ENCODE measurements at regions not wholly inside any gene's neighbourhood (a gene's known extent, or its start where the extent isn't known, plus 50 kb on each side); places are given as distances from the start of the nearest gene placed in this dataset.
A peak's percentile ranks its signal among the peaks of the same experiment; 100 is the strongest.

GRCh38 chr3:194750491-194750828 is 64.8 kb downstream of the FAM43A start:
- intact Hi-C loops (cut with DNase I), result no loop called here
- FAIRE-seq, result no peak
- no peak for DNase-seq
- TF ChIP-seq, protein P1, sequence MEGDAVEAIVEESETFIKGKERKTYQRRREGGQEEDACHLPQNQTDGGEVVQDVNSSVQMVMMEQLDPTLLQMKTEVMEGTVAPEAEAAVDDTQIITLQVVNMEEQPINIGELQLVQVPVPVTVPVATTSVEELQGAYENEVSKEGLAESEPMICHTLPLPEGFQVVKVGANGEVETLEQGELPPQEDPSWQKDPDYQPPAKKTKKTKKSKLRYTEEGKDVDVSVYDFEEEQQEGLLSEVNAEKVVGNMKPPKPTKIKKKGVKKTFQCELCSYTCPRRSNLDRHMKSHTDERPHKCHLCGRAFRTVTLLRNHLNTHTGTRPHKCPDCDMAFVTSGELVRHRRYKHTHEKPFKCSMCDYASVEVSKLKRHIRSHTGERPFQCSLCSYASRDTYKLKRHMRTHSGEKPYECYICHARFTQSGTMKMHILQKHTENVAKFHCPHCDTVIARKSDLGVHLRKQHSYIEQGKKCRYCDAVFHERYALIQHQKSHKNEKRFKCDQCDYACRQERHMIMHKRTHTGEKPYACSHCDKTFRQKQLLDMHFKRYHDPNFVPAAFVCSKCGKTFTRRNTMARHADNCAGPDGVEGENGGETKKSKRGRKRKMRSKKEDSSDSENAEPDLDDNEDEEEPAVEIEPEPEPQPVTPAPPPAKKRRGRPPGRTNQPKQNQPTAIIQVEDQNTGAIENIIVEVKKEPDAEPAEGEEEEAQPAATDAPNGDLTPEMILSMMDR (IDR thresholded peaks at IDR 0.05), result no peak
- no peak for ATAC-seq
- Histone ChIP-seq H3K9me3 (no peaks in the 10 kb centered on the region), H3K4me1 (no peaks in the 10 kb centered on the region), H3K27me3 (no peaks in the 10 kb centered on the region), H3K27ac (no peak overlapping the region), H3K36me3 (no peaks in the 10 kb centered on the region), H3K4me3 (no peak overlapping the region)
- WGBS, 2 donors, result 81 to 98% methylated on average over 5 of the region's 5 CpGs

DNA sequence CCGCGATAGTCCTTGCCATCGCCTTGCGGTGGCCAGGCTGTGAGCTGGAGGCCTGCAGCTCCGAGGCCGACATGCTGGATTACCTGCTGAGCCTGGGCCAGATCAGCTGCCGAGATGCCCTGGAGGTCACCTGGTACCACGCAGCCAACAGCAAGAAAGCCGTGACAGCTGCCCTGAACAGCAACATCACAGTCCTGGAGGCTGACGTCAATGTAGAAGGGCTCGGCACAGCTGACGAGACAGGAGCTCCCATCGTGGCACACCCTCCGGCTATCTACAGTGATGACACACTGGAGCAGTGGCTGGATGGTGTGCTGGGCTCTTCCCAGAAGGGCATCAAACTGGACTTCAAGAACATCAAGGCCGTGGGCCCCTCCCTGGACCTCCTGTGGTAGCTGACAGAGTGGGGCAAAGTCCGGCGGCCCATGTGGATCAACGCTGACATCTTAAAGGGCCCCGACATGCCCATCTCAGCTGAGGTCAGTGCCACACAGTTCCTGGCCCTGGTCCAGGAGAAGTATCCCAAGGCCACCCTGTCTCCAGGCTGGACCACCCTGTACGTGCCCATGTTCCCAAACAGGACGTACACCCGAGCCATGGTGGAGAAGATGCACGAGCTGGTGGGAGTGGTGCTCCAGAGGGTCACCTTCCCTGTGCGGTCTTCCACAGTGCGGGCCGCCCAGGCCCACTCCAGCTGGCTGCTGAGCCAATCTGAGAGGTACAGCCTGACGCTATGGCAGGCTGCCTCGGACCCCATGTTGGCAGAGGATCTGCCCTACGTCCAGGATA is 70.2 kb downstream of the FAM43A start:
- no peak for DNase-seq
- no peak for FAIRE-seq
- TF ChIP-seq, protein P1 (IDR thresholded peaks at IDR 0.05), result no peak
- Histone ChIP-seq H3K27ac (no peak overlapping the region), H3K36me3 (no peaks in the 10 kb centered on the region), H3K4me1 (no peaks in the 10 kb centered on the region), H3K4me3 (no peak overlapping the region), H3K27me3 (no peaks in the 10 kb centered on the region), H3K9me3 (no peaks in the 10 kb centered on the region)
- intact Hi-C loops (cut with DNase I), result no loop called here
- ATAC-seq, result no peak
- 76 to 92% methylated on average over 29 of the region's 29 CpGs for WGBS, 2 donors

GRCh38 chr3:194756460-194756779 is 70.7 kb downstream of the FAM43A start:
- Histone ChIP-seq H3K9me3 (no peaks in the 10 kb centered on the region), H3K4me1 (no peaks in the 10 kb centered on the region), H3K27ac (no peak overlapping the region), H3K27me3 (no peaks in the 10 kb centered on the region), H3K4me3 (no peak overlapping the region), H3K36me3 (no peaks in the 10 kb centered on the region)
- ATAC-seq (no peak), DNase-seq (no peak), FAIRE-seq (no peak)
- TF ChIP-seq, protein P1 (IDR thresholded peaks at IDR 0.05), result no peak
- 43 to 61% methylated on average over 4 of the region's 4 CpGs for WGBS, 2 donors
- intact Hi-C loops (cut with DNase I), result no loop called here

- no peaks in the 10 kb centered on the region for H3K27me3 ChIP-seq
- FAIRE-seq (no peak), DNase-seq (no peak), ATAC-seq (peak in 1 of 4 donors; percentile 34)
- H3K9me3 ChIP-seq, result no peaks in the 10 kb centered on the region
- TF ChIP-seq, protein P1 (IDR thresholded peaks at IDR 0.05), result no peak
- no peak overlapping the region for H3K4me3 ChIP-seq
- H3K36me3 ChIP-seq, result no peaks in the 10 kb centered on the region
- H3K27ac ChIP-seq, result no peak overlapping the region
- intact Hi-C loops (cut with DNase I), result no loop called here
- 68 to 74% methylated on average over 10 of the region's 10 CpGs for WGBS, 2 donors
- H3K4me1 ChIP-seq, result no peaks in the 10 kb centered on the region
Measured at GRCh38 chr3:194756791-194757325, 71.2 kb downstream of the FAM43A start.

DNA sequence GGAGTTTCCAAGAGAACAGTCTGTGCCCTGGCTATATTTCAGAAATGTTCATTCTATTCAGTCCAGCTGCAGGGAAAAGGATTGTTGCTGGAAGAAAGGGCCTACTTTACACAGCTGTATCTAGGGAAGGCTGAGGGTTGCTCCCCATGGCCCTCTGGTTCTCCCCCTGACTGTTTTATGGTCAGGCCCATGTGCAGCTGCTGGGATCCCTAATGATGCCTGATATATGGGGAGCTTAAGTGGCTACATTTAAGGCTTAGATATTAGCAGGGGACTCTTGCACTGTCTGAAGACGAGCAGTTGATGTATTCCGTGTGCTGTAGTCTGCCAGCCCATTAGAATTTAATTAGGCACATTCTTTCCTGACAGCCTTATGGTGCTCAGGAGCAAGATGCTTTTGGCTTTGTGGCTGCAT is 72.0 kb downstream of the FAM43A start:
- no peaks in the 10 kb centered on the region for H3K4me1 ChIP-seq
- no peak for ATAC-seq
- TF ChIP-seq, protein P1 (IDR thresholded peaks at IDR 0.05), result no peak
- WGBS, 2 donors, result 30 to 74% methylated on average over 2 of the region's 2 CpGs
- no peaks in the 10 kb centered on the region for H3K9me3 ChIP-seq
- H3K4me3 ChIP-seq, result no peak overlapping the region
- no peaks in the 10 kb centered on the region for H3K27me3 ChIP-seq
- intact Hi-C loops (cut with DNase I), result no loop called here
- FAIRE-seq, result no peak
- no peak for DNase-seq
- H3K27ac ChIP-seq, result no peak overlapping the region
- H3K36me3 ChIP-seq, result no peaks in the 10 kb centered on the region
